Right lobe of liver (tissue), 6 donors: ENCODE measurements at regions not wholly inside any gene's neighbourhood (a gene's known extent, or its start where the extent isn't known, plus 50 kb on each side); places are given as distances from the start of the nearest gene placed in this dataset.

Experiments
- ATAC-seq, 4 donors: fragments of 200-7000 bp; cut with Tn5 transposase; one replicate each; pipeline ENCODE4 v1.9.1; 2020; ENCODE audit warnings: mild to moderate bottlenecking in 4 of 4, moderate library complexity in 4 of 4
- DNase-seq, 3 donors: peaks; one replicate each; pipeline ENCODE4 v3.0.0-alpha.2; 2020
- H3K27ac ChIP-seq, 3 donors: fragments of 200-600 bp; one replicate each; pipeline ENCODE4 v1.8.0; 2022
- H3K27me3 ChIP-seq, 2 donors: fragments of 200-600 bp; one replicate each; pipeline ENCODE4 v1.8.0; 2022
- H3K36me3 ChIP-seq, 4 donors: fragments of 200-600 bp; sonication (generic) in 1 of 4; one replicate each; pipeline versions ENCODE4 v1.5.1 to v1.8.0; 2017 to 2022; ENCODE audit warnings: control low read depth in 1 of 4
- H3K4me1 ChIP-seq, 4 donors: fragments of 200-600 bp; sonication (generic) in 1 of 4; one replicate each; pipeline versions ENCODE4 v1.5.1 to v1.8.0; 2017 to 2022; ENCODE audit warnings: control low read depth in 1 of 4
- H3K4me3 ChIP-seq, 3 donors: fragments of 200-600 bp; one replicate each; pipeline ENCODE4 v1.8.0; 2022
- H3K9me3 ChIP-seq, 4 donors: fragments of 200-600 bp; sonication (generic) in 1 of 4; one replicate each; pipeline versions ENCODE4 v1.5.1 to v1.8.0; 2017 to 2022; ENCODE audit warnings: control low read depth in 1 of 4
- POLR2A ChIP-seq: fragments of 450-650 bp; IDR thresholded peaks from one replicate; pipeline ENCODE4 v1.6.1; 2017; ENCODE audit warnings: antibody characterized with exemption, mild to moderate bottlenecking
- WGBS: methylation state at CpG from one replicate; pipeline ENCODE4 v1.1.6; 2018; ENCODE audit warnings: low coverage, low lambda C conversion rate; ENCODE audit not compliant: insufficient coverage; ENCODE audit errors: missing lambda C conversion rate; 5-methylcytosine and 5-hydroxymethylcytosine counted together
- intact Hi-C, 2 donors: fragments of 100-400 bp; cut with DNase I; formaldehyde crosslinking; loops; one replicate each; pipeline versions ENCODE4 v1.11.2 to v1.14.1; 2022
- TF ChIP-seq, protein P1 (sequence below), 4 donors: fragments of 200-600 bp in 3 of 4; fragments of 450-650 bp in 1 of 4; IDR thresholded peaks; one replicate each; pipeline versions ENCODE4 v1.5.1 to v1.8.0; 2016 to 2022; ENCODE audit warnings: antibody characterized with exemption in 4 of 4, mild to moderate bottlenecking in 2 of 4
- donor health status: DM: no; HTN: yes; CAD: no.
- donor health status: DM: no; HTN: no; CAD: no.
- donor health status: DM: no; HTN: no; CAD: no.
- donor health status: DM: no; HTN: yes; CAD: no.
- donor health status: DM: no; HTN: yes; CAD: no.

DNA sequence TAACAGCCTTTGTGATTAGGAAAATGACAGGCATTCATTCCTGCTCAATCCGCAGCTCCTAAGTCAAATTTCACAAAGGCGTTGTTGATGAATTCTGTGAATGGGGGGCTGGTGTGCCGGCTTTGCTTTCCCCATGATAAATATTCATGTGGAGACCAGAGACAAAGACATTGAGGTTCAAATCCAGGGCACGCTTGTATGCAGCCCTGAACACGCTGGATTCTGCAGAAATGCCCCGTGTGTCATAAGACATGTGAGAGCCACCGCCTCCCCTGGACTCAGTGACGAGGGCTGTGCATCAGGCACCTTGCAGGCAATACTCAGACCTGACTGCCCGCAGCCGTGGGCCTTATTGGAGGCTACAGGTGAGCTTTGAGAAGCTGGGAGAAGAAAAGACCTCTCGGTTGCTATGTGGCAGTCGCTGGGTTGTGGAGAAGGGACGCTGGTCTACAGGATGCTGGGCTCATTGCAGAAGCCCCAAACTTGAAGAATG lies 906.2 kb downstream of the BRD1 start:
- H3K27me3 ChIP-seq = no peaks in the 10 kb centered on the region
- ATAC-seq = no peak
- 68% methylated on average over 8 of the region's 13 CpGs for WGBS
- H3K36me3 ChIP-seq = no peaks in the 10 kb centered on the region
- TF ChIP-seq POLR2A = no peak
- TF ChIP-seq, protein P1, sequence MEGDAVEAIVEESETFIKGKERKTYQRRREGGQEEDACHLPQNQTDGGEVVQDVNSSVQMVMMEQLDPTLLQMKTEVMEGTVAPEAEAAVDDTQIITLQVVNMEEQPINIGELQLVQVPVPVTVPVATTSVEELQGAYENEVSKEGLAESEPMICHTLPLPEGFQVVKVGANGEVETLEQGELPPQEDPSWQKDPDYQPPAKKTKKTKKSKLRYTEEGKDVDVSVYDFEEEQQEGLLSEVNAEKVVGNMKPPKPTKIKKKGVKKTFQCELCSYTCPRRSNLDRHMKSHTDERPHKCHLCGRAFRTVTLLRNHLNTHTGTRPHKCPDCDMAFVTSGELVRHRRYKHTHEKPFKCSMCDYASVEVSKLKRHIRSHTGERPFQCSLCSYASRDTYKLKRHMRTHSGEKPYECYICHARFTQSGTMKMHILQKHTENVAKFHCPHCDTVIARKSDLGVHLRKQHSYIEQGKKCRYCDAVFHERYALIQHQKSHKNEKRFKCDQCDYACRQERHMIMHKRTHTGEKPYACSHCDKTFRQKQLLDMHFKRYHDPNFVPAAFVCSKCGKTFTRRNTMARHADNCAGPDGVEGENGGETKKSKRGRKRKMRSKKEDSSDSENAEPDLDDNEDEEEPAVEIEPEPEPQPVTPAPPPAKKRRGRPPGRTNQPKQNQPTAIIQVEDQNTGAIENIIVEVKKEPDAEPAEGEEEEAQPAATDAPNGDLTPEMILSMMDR (IDR thresholded peaks at IDR 0.05) = no peak
- no peak overlapping the region for H3K4me3 ChIP-seq
- intact Hi-C loops = no loop called here
- no peak for DNase-seq
- H3K4me1 ChIP-seq = no peaks in the 10 kb centered on the region
- no peak overlapping the region for H3K27ac ChIP-seq
- no peaks in the 10 kb centered on the region for H3K9me3 ChIP-seq

DNA sequence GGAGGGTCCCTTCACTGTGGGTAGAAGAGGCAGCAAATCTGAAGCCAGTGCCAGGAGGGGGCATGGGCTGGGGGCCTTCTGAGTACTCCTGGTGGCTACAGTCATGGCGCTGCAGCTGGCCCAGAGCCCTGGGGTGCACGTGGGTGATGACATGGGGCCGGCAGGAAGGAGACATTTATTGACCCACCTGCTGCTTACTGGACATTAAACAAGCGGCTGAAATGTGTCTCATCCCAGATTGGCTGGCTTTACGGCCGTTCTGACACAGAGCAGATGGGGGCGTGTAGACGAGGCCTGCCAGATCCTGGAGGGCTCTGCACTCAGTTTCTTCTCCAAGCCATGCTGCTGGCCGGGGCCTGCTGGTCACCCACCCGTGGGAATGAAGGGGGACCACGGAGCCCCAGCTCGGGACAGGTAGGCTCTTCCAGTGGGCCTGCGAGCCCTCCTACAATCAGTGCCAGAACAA lies 906.9 kb downstream of the BRD1 start:
- Histone ChIP-seq H3K9me3 (no peaks in the 10 kb centered on the region), H3K36me3 (no peaks in the 10 kb centered on the region), H3K27ac (no peak overlapping the region), H3K27me3 (no peaks in the 10 kb centered on the region), H3K4me3 (no peak overlapping the region), H3K4me1 (no peaks in the 10 kb centered on the region)
- DNase-seq (no peak), ATAC-seq (no peak)
- intact Hi-C loops = no loop called here
- 31% methylated on average over 3 of the region's 13 CpGs for WGBS
- no peak for TF ChIP-seq POLR2A
- TF ChIP-seq, protein P1 (IDR thresholded peaks at IDR 0.05) = no peak

DNA sequence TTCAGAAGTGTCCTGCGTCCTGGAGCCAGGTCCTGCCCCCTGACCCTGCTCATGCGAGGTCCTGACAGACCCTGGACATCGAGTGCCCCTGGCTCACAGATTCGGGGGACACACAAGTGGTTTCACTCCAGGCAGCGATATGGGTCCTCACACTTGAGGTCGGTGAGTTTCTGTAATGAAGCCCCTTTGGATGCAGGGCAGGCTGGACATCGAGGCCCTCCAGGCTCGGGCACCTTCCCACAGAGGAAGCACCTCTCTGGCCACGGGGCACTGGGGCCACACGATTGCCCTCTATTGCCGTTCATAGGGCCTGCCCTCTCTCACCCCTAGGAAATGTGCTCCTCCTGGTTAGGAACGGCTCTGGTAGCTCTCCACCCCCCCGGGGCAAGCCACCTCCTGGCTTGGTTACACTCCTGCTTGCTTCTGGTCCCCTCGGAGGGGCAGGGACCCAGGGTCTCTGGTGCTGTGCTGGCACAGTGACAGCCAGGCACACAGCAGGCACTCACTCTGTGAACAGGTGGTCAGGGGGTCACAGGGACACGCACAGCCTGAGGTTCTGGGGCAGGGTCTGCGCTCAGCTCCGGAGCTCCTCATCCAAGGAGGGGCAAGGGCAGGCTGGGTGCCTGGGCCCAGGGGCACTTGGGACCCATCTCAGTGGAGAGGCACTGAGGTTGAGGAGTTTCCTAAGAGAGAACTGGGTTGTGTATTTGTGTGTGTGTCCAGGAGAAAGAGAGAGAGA lies 907.7 kb downstream of the BRD1 start:
- TF ChIP-seq, protein P1 (IDR thresholded peaks at IDR 0.05) = no peak
- TF ChIP-seq POLR2A = no peak
- no peak overlapping the region for H3K4me3 ChIP-seq
- DNase-seq (no peak), ATAC-seq (no peak)
- no peaks in the 10 kb centered on the region for H3K4me1 ChIP-seq
- H3K27me3 ChIP-seq = no peaks in the 10 kb centered on the region
- no peak overlapping the region for H3K27ac ChIP-seq
- intact Hi-C loops = no loop called here
- no peaks in the 10 kb centered on the region for H3K9me3 ChIP-seq
- 43% methylated on average over 2 of the region's 17 CpGs for WGBS
- H3K36me3 ChIP-seq = no peaks in the 10 kb centered on the region

DNA sequence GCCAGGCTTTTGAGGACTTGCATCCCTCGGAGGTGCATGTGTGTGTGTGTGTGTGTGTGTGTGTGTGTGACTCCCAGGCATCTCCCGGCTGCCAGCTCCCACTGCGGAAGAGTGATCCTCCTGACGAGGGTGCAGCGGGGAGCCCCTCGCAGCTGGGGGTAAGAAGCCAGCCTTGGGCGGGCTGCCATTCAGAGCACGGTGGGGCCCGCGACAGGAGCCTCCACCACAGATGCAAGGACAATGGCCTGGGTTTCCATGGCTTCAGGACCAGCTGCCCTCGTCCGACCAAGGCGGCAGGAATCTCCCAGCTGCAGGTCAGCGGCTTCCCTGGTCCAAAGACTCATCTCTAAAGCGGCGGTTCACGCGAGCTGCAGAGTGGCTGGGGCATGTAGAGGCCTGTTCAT lies 908.5 kb downstream of the BRD1 start:
- H3K9me3 ChIP-seq = no peaks in the 10 kb centered on the region
- WGBS = no CpG with 5 or more reads among the region's 18 CpGs
- ATAC-seq = no peak
- intact Hi-C loops = no loop called here
- H3K27me3 ChIP-seq = no peaks in the 10 kb centered on the region
- H3K36me3 ChIP-seq = no peaks in the 10 kb centered on the region
- TF ChIP-seq, protein P1 (IDR thresholded peaks at IDR 0.05) = no peak
- TF ChIP-seq POLR2A = no peak
- H3K4me3 ChIP-seq = no peak overlapping the region
- no peak overlapping the region for H3K27ac ChIP-seq
- no peaks in the 10 kb centered on the region for H3K4me1 ChIP-seq
- DNase-seq = no peak
